HG03095 (cell line): ENCODE measurements at regions not wholly inside any gene's neighbourhood (a gene's known extent, or its start where the extent isn't known, plus 50 kb on each side); places are given as distances from the start of the nearest gene placed in this dataset.
"Not testable (repeated sequence)": the region's sequence is repeated elsewhere in the genome, so short reads cannot be mapped to it uniquely, and the experiment has no call there.

Experiments
- ATAC-seq: cut with Tn5 transposase; IDR thresholded peaks from one replicate; pipeline ENCODE4 v1.9.1; 2021; ENCODE audit warnings: moderate library complexity; ENCODE audit not compliant: unreplicated experiment

DNA sequence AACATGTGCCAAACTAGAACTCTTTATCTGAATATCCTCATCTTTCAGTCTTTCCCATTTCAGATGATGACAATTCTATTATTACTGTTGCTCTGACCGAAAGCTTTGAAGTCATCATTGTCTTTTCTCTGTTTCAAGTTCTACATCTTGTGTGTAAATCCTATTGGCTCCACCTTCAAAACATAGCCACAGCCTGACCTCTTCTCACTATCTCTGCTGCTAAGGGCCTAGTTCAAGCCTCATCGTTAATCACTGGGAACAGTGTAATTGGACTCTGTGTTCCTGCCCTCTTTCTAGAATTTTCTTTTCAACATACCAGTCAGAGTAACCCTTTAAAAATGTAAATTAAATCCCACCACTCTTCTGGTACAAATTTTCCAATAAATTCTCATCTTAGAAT is 105.1 kb downstream of the OXSM start:
- ATAC-seq, result no peak

DNA sequence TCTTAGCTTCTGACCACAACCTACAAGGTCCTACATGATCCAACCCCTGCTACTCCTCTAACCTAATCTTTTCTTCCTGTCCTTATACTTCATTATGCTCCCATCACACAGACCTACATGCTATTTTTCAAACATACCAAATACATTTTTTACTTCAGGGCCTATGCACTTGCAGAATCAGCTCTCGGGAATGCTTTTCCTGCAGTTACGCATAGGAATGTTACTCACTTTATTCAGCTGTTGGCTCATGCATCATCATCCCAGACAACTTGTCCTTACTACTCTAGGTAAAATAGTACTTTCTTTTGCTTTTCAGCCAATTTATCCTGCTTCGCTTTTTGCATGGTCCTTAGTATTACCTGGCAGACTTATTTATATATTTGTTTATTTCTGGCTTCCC is 105.6 kb downstream of the OXSM start:
- no peak for ATAC-seq

DNA sequence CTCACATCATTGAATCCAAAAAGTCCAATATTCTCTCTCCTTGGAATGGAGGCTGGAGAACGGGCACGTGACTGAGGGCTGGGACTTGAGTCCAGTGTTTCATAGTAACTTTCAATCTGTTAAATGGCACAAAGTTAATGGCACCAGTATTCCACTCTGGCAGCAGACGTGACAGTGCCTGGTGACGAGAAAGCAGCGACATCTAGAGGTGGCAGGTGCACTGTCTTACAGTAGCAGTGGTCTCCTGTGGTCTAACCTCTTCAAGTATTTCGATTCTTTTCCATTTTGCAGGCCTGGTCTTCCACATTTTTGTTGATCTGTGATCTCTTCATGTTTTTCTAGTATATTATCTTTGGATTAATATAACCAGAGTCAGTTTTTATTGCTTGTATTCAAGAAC is 107.1 kb downstream of the OXSM start:
- peak; percentile 70 for ATAC-seq

DNA sequence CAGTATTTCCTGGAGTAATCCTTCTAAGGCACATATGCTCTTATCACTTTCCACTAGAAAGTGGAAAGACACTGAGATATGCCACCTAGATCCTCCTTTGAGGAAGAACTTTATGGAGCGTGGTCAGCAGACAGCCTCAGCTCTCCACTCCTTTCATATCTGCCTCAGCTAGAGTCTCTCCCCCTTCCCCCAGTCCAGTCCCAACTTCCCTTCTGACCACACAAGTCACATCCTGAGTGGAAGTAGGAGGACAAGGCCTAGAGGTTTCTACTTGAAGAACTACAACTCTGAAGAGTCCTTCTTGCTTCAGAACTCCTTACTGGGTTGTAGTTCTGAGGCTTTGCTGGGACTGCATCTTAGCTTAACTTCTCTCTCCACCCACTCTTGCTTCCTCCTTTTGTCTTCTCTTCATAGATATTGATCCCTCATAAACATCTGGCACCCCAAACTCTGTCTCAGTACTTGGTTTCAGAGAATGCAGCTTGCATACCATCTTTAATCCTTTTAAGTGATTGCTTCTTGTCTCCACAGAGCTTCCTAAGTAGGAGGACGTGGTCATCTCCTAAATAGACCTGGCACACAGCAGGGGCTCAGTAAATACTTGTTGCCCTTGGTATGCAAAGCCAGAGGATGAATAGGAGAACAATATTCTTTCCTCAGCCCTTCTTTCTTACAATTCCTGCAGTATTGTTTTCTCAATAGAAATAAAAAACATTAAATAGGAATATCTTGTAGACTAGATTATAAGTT is 109.6 kb downstream of the OXSM start:
- ATAC-seq, result no peak

DNA sequence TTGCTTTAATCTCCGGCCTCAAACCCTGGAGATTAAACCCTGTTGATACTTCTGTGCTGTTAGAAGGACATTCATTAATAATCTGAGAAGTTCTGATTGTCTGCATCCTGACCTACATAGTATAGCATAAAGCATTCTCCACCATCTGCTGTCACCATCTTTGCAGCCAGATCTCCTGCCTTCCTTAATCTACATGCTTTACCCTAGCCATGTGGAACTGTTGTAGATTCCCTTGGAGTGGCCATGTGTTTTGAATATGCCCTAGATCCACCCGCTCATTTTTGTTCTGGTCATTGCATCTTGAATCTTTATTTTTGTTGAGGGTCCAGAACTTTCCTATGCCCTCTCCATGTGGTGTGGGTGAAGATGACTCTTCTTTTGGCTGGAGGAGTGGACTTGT is 110.3 kb downstream of the OXSM start:
- no peak for ATAC-seq

DNA sequence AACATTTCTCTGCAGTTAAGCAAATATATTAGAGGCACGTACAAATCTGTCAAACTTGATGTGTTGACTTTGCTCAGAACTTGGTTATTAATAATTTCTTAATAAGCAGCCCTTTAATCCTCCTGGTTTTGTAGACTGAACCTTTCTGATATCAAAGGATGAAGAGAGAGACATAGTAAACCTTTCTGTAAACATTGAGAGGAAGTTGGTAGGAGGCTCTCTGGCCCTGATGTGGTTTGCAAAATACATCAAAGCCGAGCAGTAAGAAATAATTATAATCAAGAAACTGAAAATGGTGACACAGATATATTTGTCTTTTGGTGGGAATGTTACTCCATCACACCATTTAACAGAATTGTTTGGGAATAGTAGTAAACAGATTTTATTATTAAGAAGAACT is 111.9 kb downstream of the OXSM start:
- ATAC-seq, result no peak

DNA sequence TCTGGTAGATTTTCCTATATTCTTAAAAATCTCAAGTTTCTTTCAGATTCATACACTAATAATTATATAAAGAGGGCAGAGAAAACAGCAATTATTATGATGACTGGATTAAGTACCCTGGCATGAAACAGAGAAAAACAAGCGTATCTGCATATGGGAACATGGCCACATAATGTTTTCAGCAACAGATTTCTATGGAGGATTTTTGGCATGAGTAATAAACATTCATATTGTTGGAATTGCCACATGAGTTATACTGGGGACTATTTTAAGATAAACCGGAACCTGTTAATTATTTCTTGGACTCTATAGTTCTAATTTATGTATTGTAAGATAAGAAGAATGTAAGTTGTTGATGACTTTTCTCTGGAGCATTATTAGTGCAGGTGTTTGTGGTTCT is 112.7 kb downstream of the OXSM start:
- ATAC-seq, result no peak

DNA sequence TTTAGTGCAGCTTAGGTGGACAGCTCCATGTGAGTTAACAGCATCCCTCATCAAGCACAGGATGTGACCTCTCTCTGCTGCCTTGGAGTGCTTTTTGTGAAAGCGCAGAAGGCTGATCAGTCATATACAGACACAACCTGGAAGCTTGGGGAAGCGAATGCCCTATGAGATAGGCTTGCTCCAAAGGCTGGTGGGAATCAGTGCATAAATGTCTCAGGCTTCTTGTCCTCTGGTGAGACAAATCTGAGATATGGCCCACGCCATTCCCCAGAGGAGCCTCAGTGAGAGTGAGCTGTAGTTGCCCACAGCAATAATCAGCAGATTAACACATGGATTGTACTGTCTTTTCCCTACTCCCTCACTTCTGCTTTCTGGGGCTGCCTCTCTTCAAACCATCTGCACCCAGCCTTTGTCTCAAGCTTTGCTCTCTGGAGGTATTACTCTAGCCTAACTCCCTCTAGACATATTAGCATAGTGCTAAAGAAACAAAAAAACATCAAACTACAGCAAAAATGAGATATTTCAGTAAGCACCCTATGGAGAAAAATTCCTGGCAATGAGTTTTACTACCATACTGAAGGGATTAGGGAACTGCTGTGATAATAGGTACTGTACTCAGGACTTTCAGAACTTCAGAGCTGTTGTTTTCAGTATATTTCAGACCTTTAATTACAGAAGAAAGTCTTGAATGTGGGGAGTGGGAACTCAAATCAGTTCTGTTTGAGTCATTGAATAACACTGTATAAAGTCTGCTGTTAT is 113.7 kb downstream of the OXSM start:
- ATAC-seq, result no peak

DNA sequence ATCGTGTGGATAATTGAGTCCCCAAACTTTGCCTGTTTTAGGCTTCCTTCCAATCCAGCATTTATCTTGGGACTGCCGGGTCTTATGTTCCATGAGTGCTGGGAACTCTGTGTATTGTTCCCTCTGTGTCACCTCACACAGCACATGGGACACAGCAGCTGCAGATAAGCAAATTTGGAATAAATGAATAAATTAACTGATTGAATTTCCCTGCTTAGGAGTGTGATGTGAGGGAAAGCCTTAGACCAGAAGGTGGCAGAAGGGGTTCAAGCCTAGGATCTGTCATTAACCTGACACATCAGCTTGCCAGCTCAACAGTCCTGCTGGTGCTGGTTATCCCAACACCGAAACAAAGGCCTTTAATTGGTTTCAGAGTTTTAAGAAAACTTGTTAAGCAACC is 114.3 kb downstream of the OXSM start:
- no peak for ATAC-seq

DNA sequence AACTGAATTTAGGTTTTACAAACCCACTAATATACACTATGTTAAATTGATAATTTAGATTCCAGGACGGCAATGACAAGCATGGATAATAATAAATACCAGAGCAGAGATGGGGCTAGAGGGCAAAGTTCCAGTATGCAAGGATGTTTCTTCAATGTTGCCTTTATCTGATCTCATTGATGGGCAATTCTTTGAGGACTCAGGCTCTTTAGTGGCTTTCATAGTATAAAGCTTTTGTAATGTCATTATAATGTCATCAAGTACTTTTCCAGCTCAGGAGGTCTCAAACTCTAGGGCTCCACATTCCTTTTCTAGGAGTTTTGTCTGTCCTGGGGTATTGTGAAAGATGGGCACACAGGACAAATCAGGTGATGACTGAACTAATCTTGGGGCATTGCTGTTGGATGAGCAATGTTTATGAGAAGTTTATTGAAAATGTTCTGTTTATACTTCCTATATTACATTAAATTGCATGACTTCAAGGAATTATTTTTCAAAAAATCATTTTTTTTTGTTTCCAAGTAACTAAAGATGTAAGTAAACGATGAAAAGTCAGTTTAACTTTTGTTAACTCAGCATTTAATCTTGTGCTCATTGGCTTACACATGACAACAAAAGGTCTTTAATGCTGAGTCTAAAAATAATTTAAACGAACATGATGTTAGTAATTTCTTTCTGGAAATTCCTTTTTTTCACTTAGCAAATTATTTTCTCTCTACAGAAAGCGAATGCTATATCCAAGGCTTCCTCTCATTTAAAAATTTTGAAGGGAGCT is 116.4 kb downstream of the OXSM start:
- no peak for ATAC-seq

DNA sequence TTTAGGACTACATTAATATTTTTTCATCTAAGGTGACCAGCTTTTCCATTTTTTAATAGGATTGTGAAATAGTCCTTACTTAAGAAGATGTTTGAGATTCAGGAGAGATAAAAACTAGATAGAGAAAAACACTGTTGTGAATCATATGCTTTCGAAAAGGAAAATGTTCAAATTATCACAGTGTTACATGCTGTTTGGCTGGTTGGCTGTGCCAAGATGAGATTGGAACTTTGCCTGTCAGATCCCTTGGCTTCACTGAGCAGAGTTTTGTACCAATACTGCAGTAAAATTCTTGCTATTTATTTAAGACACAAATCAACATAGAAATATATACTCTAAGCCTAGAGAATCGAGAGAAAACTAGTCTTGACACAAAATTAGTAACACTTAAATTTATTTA is 117.2 kb downstream of the OXSM start:
- no peak for ATAC-seq

DNA sequence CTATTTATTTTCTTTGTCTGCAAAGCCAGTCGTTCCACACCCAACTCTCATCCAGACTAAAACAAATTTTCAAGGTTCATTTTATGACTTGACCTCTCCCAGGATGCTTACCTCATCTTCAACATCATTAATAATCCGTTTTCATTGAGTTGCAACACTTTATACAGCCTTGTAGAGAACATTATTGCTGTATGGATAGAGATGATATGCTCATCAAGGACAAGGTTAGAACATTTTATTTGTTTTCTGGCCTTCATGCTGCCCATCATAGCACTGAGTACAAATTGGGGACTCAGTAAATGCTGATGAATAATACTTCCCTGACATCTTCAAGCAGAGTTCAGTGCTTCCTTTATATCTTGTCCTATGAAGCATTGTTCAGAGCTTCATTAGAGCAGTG is 120.2 kb downstream of the OXSM start:
- no peak for ATAC-seq

DNA sequence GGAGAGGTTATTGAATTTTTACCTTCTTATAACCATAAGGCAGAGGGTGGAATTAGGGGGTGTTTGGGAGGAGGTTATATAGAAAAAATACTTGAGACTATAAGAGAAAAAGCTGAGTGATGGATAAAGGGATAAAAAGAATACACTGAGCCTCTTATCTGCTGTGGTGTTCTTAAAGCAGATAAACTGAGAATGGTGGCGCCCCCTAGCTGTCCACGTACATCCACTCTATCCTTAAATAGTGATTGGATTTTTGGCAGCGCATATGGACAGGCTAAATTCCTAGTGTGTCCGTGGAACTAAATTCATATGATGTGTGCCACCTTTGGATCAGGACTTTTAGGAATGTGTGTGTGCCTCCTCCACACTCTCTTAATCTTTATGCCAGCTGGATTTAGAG is 121.1 kb downstream of the OXSM start:
- no peak for ATAC-seq

DNA sequence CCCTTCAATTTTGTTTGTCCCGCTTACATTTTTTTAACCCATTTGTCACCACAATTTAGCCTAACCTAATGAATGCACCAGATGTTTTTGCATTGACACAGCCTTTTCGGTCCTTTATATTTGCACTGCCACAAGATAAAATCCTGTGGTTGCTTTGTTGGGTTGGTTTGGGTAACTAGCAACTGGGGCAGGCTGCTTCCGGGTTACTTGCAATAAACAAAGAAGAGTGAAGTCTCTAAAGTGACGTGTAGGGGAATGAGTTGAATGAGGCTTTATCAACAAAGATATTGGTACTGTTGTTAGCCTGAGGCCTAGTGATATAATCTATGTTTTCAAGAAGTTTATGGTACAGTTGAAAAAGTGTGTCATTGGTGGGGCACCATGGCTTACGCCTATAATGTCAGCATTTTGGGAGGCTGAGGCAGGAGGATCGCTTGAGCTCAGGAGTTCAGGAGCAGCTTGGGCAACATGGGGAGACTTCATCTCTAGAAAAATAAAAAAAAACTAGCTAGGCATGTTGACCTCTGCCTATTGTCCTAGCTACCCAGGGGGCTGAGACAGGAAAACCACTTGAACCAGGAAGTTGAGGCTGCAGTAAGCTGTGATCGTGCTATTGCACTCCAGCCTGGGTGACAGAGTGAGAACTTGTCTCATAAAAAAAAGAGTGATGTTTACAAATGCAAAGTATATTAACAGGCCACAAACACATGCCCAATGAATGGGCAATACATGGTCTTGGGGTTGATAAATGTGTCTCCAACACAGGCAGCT is 121.8 kb downstream of the OXSM start:
- no peak for ATAC-seq

DNA sequence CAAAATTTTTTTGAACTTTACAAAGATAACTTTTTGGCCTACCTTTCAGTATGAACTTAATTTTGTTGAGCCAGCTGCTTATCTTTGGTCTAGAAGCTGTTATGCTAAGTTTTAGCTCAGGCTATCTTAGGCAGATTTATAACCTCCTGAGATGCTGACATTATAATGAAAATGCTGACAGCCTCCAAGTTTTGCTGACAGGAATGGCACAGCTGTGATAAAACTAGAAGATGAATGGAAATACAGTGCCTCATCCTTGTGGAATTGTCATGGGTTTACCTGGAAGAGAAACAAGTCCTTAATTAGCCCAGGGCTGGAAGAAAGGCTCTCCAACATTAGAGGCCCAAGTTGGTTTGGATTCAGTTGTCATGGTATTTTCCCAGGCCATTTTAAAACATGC is 123.3 kb downstream of the OXSM start:
- ATAC-seq, result no peak

DNA sequence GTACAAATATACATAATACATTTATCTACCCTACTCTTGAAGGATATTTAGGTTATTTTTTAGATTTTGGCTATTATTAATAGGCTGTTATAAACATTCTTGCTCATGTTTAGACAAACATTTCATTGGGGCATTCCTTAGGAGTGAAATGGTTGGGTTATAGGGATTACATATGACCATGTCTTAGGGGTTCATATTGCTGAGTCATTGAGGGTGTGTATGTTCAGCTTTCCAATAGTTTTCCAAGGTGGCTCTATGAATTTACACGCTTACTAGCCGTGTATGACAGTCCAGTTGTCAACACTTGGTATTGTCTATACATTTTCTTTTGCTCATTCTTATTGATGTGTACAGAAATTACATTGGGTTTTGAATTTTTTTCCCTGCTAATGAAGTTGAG is 125.8 kb downstream of the OXSM start:
- ATAC-seq, result no peak

DNA sequence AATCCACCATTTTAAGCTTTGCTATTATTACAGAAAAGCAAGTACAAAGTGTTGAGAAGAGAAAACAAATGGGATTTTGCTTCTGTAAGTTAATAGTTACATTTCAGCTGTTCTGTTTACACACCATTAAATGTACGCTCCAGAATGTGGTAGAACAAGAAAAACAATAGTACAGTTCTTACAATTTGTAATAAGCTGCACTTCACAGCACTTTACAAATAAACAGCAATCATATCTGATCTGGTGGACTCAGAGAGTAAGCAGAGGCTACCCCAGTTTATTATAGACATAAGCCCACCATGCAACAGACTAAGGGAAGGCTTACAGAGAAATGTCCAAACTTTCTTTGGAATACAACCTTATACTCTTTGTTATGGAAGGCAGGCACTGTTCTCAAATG is 126.4 kb downstream of the OXSM start:
- no peak for ATAC-seq

DNA sequence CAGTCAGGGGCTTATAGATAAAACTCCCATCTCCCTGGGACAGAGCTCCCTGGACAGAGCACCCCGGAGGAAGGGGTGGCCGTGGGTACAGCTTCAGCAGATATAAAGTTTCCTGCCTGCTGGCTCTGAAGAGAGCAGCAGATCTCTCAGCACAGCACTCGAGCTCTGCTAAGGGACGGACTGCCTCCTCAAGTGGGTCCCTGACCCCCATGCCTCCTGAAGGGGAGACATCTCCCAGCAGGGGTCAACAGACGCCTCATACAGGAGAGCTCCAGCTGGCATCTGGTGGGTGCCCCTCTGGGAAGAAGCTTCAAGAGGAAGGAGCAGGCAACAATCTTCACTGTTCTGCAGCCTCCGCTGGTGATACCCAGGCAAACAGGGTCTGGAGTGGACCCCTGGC is 142.1 kb downstream of the OXSM start:
- ATAC-seq, result not testable (repeated sequence)

DNA sequence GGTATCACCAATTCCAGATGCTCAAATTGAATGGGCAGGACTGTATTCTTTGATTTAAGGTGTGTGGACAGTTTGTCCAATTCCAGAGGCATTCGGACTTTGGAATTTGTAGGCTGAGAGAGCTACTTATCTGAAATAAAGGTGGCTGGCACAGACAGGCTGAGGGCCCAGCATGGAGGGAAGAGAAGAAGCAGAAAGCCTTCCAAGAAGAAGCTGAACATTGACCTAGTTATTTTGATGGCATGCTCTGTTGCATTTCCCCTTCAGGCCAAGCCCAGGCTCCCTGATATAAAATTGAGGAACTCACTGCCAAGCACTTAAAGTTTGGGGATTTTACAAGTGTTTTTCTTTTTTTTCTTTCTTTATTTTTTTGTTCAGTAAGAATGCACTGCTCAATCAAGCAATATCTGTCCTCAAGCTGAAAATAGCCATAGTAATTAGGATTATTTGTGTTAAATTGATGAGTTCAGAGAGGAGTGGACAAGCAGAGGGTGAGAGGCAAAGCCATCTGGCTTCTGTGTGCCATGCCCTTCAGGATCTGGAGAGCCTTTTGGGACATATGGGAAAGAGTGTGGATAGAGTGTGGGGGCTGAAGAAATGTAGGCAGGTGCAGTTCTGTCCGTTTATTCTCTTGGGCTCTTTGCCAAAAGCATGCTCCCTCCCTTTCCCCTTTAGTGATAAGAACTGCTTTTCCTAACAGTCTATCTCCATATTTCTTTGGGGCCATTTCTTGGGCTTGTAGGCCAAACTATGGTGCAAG is 148.9 kb downstream of the OXSM start:
- ATAC-seq, result no peak

DNA sequence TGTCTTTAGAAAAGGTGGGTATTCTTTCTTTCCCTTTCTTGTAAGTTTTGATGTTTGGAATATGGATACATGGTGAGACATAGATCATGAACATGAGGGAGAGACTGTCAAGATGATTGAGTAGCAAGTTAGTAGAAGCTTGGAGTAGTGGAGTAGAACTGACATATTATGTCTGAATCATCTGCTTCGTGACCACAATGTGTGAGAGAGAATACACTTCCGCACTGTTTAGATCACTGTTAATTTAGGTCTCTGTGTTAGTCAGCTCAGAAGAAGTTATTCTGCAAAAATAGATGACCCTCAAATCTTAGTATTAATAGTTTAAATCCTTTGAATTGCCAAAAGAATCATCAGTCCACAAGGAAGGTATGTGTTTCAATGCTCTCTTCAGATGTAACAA is 151.0 kb downstream of the OXSM start:
- no peak for ATAC-seq
